ENCODE measurements at regions not wholly inside any gene's neighbourhood (a gene's known extent, or its start where the extent isn't known, plus 50 kb on each side); places are given as distances from the start of the nearest gene placed in this dataset.

- CTCF ChIA-PET = no interaction called here
- no peak overlapping the region for H3K9ac ChIP-seq
- H3K4me1 ChIP-seq (ENCODE audit: control insufficient read depth in 1 of 2, insufficient read depth in 2 of 2, low read depth in 1 of 2, low read length in 1 of 2) = no peaks in the 10 kb centered on the region; a peak in 2 of 4 replicates
Observed at GRCh38 chr2:238689331-238689730, 158.6 kb upstream of the TWIST2 start.

More at GRCh38 chr2:238689331-238689730, 158.6 kb upstream of the TWIST2 start:
- no peaks in the 10 kb centered on the region for H3K79me2 ChIP-seq (ENCODE audit: insufficient read depth)
- no peak for DNase-seq
- H3K27ac ChIP-seq (ENCODE audit: low read depth in 2 of 2, low read length in 1 of 2) = no peak overlapping the region
- no peak overlapping the region for H3K4me3 ChIP-seq (ENCODE audit: low read depth in 2 of 2, low read length in 1 of 2)
- H4K20me1 ChIP-seq (ENCODE audit: insufficient read depth) = no peaks in the 10 kb centered on the region
- H3F3A ChIP-seq (replicated peaks; ENCODE audit: insufficient read depth) = no peaks in the 10 kb centered on the region
- H3K36me3 ChIP-seq (replicated peaks in 1 of 2; ENCODE audit: control insufficient read depth in 1 of 2, insufficient read depth in 2 of 2, low read length in 1 of 2) = no peaks in the 10 kb centered on the region
- no peak overlapping the region for H3K4me2 ChIP-seq
- TF ChIP-seq USF2 (IDR thresholded peaks at IDR 0.05; ENCODE audit: borderline replicate concordance, low read depth, low read length) = no peak
- no peak for TF ChIP-seq CTCF (IDR thresholded peaks at IDR 0.05)
- no peak for TF ChIP-seq USF1 (IDR thresholded peaks at IDR 0.05; ENCODE audit: borderline replicate concordance, low read depth)
- TF ChIP-seq REST (IDR thresholded peaks at IDR 0.05; ENCODE audit: low read depth, low read length) = no peak
- TF ChIP-seq GABPA (IDR thresholded peaks at IDR 0.05; ENCODE audit: low read depth) = no peak
- TF ChIP-seq RFX5 (IDR thresholded peaks at IDR 0.05; ENCODE audit: low read length) = no peak
- no peak for TF ChIP-seq FOSL2 (IDR thresholded peaks at IDR 0.05; ENCODE audit: borderline replicate concordance, low read depth)
- no peak for TF ChIP-seq PBX3 (IDR thresholded peaks at IDR 0.05)
- no peak for TF ChIP-seq EP300 (IDR thresholded peaks at IDR 0.05; ENCODE audit: borderline replicate concordance in 1 of 2, low read depth in 1 of 2, low read length in 1 of 2)
- TF ChIP-seq ZBTB33 (IDR thresholded peaks at IDR 0.05; ENCODE audit: borderline replicate concordance, low read depth) = no peak
- no peak for TF ChIP-seq EZH2phosphoT487 (IDR thresholded peaks at IDR 0.05; ENCODE audit: borderline replicate concordance, low read depth)
- no peaks in the 10 kb centered on the region; the same call in 1 of the 2 replicates for H3K27me3 ChIP-seq (ENCODE audit: insufficient read depth)
- WGBS (ENCODE audit: low lambda C conversion rate) = 91% methylated on average over 1 of the region's 2 CpGs
- POLR2A ChIA-PET = no interaction called here
- H3K9me3 ChIP-seq = no peaks in the 10 kb centered on the region
- H3K9me2 ChIP-seq = no peaks in the 10 kb centered on the region
- H2AFZ ChIP-seq (ENCODE audit: low read depth) = no peak overlapping the region

Data from SK-N-SH (cell line).